ENCODE measurements at regions not wholly inside any gene's neighbourhood (a gene's known extent, or its start where the extent isn't known, plus 50 kb on each side); places are given as distances from the start of the nearest gene placed in this dataset.

DNA sequence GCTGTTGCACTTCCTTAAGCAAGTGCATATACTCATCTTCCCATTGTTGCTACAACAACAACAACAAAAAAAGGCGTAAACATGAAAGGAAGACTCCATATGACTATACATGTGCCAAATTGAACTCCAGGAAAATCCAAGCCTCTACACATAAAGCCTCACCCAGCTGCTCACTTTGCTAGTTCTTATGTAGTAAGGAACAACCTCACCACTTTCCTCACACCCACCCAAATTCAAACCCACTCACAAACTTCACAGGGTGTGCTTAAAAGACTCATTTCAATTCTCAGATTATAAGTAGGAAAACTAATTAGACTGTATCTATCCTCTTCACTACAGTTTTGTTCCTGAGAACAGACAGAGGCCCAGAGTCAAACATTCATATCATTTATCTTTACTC is 671.1 kb upstream of the INTU start:
- TF ChIP-seq, protein P1, sequence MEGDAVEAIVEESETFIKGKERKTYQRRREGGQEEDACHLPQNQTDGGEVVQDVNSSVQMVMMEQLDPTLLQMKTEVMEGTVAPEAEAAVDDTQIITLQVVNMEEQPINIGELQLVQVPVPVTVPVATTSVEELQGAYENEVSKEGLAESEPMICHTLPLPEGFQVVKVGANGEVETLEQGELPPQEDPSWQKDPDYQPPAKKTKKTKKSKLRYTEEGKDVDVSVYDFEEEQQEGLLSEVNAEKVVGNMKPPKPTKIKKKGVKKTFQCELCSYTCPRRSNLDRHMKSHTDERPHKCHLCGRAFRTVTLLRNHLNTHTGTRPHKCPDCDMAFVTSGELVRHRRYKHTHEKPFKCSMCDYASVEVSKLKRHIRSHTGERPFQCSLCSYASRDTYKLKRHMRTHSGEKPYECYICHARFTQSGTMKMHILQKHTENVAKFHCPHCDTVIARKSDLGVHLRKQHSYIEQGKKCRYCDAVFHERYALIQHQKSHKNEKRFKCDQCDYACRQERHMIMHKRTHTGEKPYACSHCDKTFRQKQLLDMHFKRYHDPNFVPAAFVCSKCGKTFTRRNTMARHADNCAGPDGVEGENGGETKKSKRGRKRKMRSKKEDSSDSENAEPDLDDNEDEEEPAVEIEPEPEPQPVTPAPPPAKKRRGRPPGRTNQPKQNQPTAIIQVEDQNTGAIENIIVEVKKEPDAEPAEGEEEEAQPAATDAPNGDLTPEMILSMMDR (IDR thresholded peaks at IDR 0.05) = no peak
- TF ChIP-seq POLR2A (IDR thresholded peaks at IDR 0.05) = no peak

Measured in Peyer's patch (tissue), 4 donors.